IMR-90 (cell line): ENCODE measurements at regions not wholly inside any gene's neighbourhood (a gene's known extent, or its start where the extent isn't known, plus 50 kb on each side); places are given as distances from the start of the nearest gene placed in this dataset.

Experiments used
- ATAC-seq: fragments of 200-7000 bp; cut with Tn5 transposase; 2 replicates; pipeline ENCODE4 v1.9.1; 2020; ENCODE audit warnings: low read depth, mild to moderate bottlenecking, moderate library complexity
- BruUV-seq: library from RNA; stranded (reverse); fragments of 400-500 nt; replicated peaks from 2 replicates; lab custom pipeline; 2021; lab: Mats Ljungman, UMichigan
- CTCF ChIA-PET: fragments of 300-600 bp; formaldehyde crosslinking; extraction: SDS; loops from one replicate; lab custom pipeline; 2021; ENCODE audit warnings: antibody characterized with exemption; lab: Yijun Ruan, JAX
- POLR2A ChIA-PET: fragments of 300-600 bp; sonication (Branson Sonifier 250); formaldehyde crosslinking; loops from one replicate; lab custom pipeline; 2022; ENCODE audit warnings: antibody characterized with exemption; ENCODE audit not compliant: unreplicated experiment; lab: Charles Lee
- DNase-seq: peaks from one replicate; pipeline ENCODE4 v3.0.0; 2013
- H2AFZ ChIP-seq: replicated peaks from 2 replicates; pipeline ENCODE3; 2013; ENCODE audit warnings: low read length, mild to moderate bottlenecking; ENCODE audit not compliant: poor library complexity
- H2AK5ac ChIP-seq: 2 replicates; pipeline ENCODE4 v1.6.1; 2013; ENCODE audit warnings: low read depth, low read length, inconsistent platforms
- H2AK9ac ChIP-seq: replicated peaks from 2 replicates; pipeline ENCODE3; 2013; ENCODE audit warnings: mild to moderate bottlenecking, low read depth, low read length, moderate library complexity; ENCODE audit not compliant: poor library complexity
- H2BK120ac ChIP-seq: 2 replicates; pipeline ENCODE4 v1.6.1; 2013; ENCODE audit warnings: low read depth, low read length, inconsistent platforms
- H2BK15ac ChIP-seq: 3 replicates; pipeline ENCODE4 v1.6.1; 2013; ENCODE audit warnings: low read depth, low read length, inconsistent platforms
- H2BK20ac ChIP-seq: 2 replicates; pipeline ENCODE4 v1.6.1; 2013; ENCODE audit warnings: low read depth, mild to moderate bottlenecking, inconsistent platforms, low read length, moderate library complexity
- H2BK5ac ChIP-seq: 2 replicates; pipeline ENCODE4 v1.6.1; 2013; ENCODE audit warnings: mild to moderate bottlenecking, low read depth, low read length, inconsistent platforms; ENCODE audit not compliant: poor library complexity, severe bottlenecking
- H3K14ac ChIP-seq: replicated peaks from 2 replicates; pipeline ENCODE4 v1.6.1; 2013; ENCODE audit warnings: low read depth, low read length, inconsistent platforms
- H3K18ac ChIP-seq: 2 replicates; pipeline ENCODE4 v1.6.1; 2013; ENCODE audit warnings: low read depth, low read length, control low read depth
- H3K23ac ChIP-seq: 2 replicates; pipeline ENCODE4 v1.6.1; 2013; ENCODE audit warnings: low read depth, low read length, inconsistent platforms
- H3K27ac ChIP-seq: 2 replicates; pipeline ENCODE4 v1.5.1; 2013; ENCODE audit warnings: mild to moderate bottlenecking, control low read depth, low read length; ENCODE audit not compliant: insufficient read depth
- H3K27me3 ChIP-seq: 2 replicates; pipeline ENCODE4 v1.6.1; 2013; ENCODE audit warnings: low read length; ENCODE audit not compliant: control insufficient read depth, insufficient read depth
- H3K36me3 ChIP-seq: 2 replicates; pipeline ENCODE4 v1.6.1; 2013; ENCODE audit warnings: low read length, mixed read lengths; ENCODE audit not compliant: control insufficient read depth, insufficient read depth
- H3K4ac ChIP-seq: 2 replicates; pipeline ENCODE4 v1.6.1; 2013; ENCODE audit warnings: low read depth, low read length, inconsistent platforms
- H3K4me1 ChIP-seq: 2 replicates; pipeline ENCODE4 v1.6.1; 2013; ENCODE audit warnings: low read length, mixed read lengths; ENCODE audit not compliant: control insufficient read depth, insufficient read depth
- H3K4me2 ChIP-seq: 2 replicates; pipeline ENCODE4 v1.6.1; 2013; ENCODE audit warnings: low read depth, mild to moderate bottlenecking, control low read depth, low read length, moderate library complexity
- H3K4me3 ChIP-seq: 2 replicates; pipeline ENCODE4 v1.5.1; 2013; ENCODE audit warnings: low read depth, mild to moderate bottlenecking, control low read depth, low read length, moderate library complexity; ENCODE audit not compliant: insufficient read depth
- H3K56ac ChIP-seq: 2 replicates; pipeline ENCODE4 v1.6.1; 2013; ENCODE audit warnings: low read length, inconsistent platforms; ENCODE audit not compliant: insufficient read depth; ENCODE audit errors: extremely low read depth
- H3K79me1 ChIP-seq, 2 experiments: 2 replicates each; pipeline ENCODE4 v1.6.1; 2013; ENCODE audit warnings: low read length in 2 of 2, inconsistent platforms in 1 of 2, low read depth in 1 of 2
- H3K9ac ChIP-seq: 2 replicates; pipeline ENCODE4 v1.6.1; 2013; ENCODE audit warnings: low read depth, low read length, control low read depth
- H3K9me1 ChIP-seq: 2 replicates; pipeline ENCODE4 v1.6.1; 2013; ENCODE audit warnings: low read length, inconsistent platforms; ENCODE audit not compliant: insufficient read depth
- H3K9me3 ChIP-seq: 2 replicates; pipeline ENCODE4 v1.6.1; 2013; ENCODE audit warnings: low read length; ENCODE audit not compliant: control insufficient read depth, insufficient read depth
- H4K20me1 ChIP-seq: 2 replicates; pipeline ENCODE4 v1.6.1; 2013; ENCODE audit warnings: low read length, inconsistent platforms; ENCODE audit not compliant: insufficient read depth
- H4K5ac ChIP-seq: 2 replicates; pipeline ENCODE4 v1.6.1; 2013; ENCODE audit warnings: mild to moderate bottlenecking, low read depth, low read length, control low read depth
- H4K8ac ChIP-seq, 2 experiments: 2 replicates each; pipeline ENCODE4 v1.6.1; 2013; ENCODE audit warnings: low read depth in 2 of 2, low read length in 2 of 2, control low read depth in 1 of 2, inconsistent platforms in 1 of 2
- H4K91ac ChIP-seq: 2 replicates; pipeline ENCODE4 v1.6.1; 2013; ENCODE audit warnings: low read depth, low read length, inconsistent platforms; ENCODE audit not compliant: insufficient read depth
- CEBPB ChIP-seq: IDR thresholded peaks from 2 replicates; pipeline ENCODE4 v1.6.1; 2012; ENCODE audit warnings: low read depth, low read length, improper control_type of control experiment
- CTCF ChIP-seq: conservative IDR thresholded peaks from 2 replicates; pipeline ENCODE4 v1.5.1; 2012; ENCODE audit warnings: mild to moderate bottlenecking, low read depth, low read length, improper control_type of control experiment
- ELK1 ChIP-seq: fragments of 150-350 bp; IDR thresholded peaks from 2 replicates; pipeline ENCODE4 v1.6.1; 2016; ENCODE audit warnings: low read depth, mild to moderate bottlenecking, low read length, moderate library complexity, borderline replicate concordance
- FOS ChIP-seq: fragments of 150-350 bp; IDR thresholded peaks from 2 replicates; pipeline ENCODE4 v1.6.1; 2016; ENCODE audit warnings: low read depth, low read length
- MAFK ChIP-seq: IDR thresholded peaks from 2 replicates; pipeline ENCODE4 v1.6.1; 2012; ENCODE audit warnings: low read depth, low read length, improper control_type of control experiment
- MAZ ChIP-seq: IDR thresholded peaks from 2 replicates; pipeline ENCODE4 v1.6.1; 2012; ENCODE audit warnings: low read depth, mild to moderate bottlenecking, low read length, improper control_type of control experiment, moderate library complexity, borderline replicate concordance
- MXI1 ChIP-seq: IDR thresholded peaks from 2 replicates; pipeline ENCODE4 v1.6.1; 2012; ENCODE audit warnings: low read depth, mild to moderate bottlenecking, low read length, moderate library complexity, borderline replicate concordance
- NFE2L2 ChIP-seq: fragments of 150-350 bp; IDR thresholded peaks from 2 replicates; pipeline ENCODE4 v1.6.1; 2016; ENCODE audit warnings: low read depth, mild to moderate bottlenecking, low read length
- POLR2A ChIP-seq: IDR thresholded peaks from 2 replicates; pipeline ENCODE4 v1.6.1; 2012; ENCODE audit warnings: mild to moderate bottlenecking, low read depth, low read length
- RAD21 ChIP-seq: IDR thresholded peaks from 2 replicates; pipeline ENCODE4 v1.6.1; 2012; ENCODE audit warnings: low read length, improper control_type of control experiment
- RCOR1 ChIP-seq: IDR thresholded peaks from 2 replicates; pipeline ENCODE4 v1.6.1; 2012; ENCODE audit warnings: mild to moderate bottlenecking, low read length, improper control_type of control experiment; ENCODE audit not compliant: insufficient replicate concordance
- SMC3 ChIP-seq: fragments of 150-350 bp; IDR thresholded peaks from 2 replicates; pipeline ENCODE4 v1.6.1; 2016; ENCODE audit warnings: low read depth, mild to moderate bottlenecking, antibody characterized with exemption, low read length, moderate library complexity
- WGBS, 2 experiments: methylation state at CpG; one replicate each; pipeline versions ENCODE4 v1.1.5 to v1.1.7; 2013; ENCODE audit warnings: missing lambda C conversion rate in 2 of 2; ENCODE audit not compliant: insufficient read length in 1 of 2; ENCODE audit errors: extremely low coverage in 2 of 2; 5-methylcytosine and 5-hydroxymethylcytosine counted together
- dilution Hi-C: fragments of 300-500 bp; cut with HindIII; formaldehyde crosslinking; loops from one replicate; pipeline ENCODE4 v1.14.3; 2018; ENCODE audit warnings: low sequenced_read_pairs; ENCODE audit not compliant: unreplicated experiment
- in situ Hi-C: fragments of 300-500 bp; cut with MboI; formaldehyde crosslinking; loops from 3 replicates; pipeline ENCODE4 v1.14.3; 2019; ENCODE audit warnings: low sequenced_read_pairs, inconsistent platforms, mixed read lengths
- intact Hi-C: fragments of 100-400 bp; cut with micrococcal nuclease; formaldehyde crosslinking; loops from 2 replicates; pipeline ENCODE4 v1.10.0; 2022

GRCh38 chr10:78396754-78397153 is 363.1 kb downstream of the RPS24 start:
- Histone ChIP-seq H3K14ac (no peak overlapping the region), H2BK120ac (no peak overlapping the region), H3K4me2 (no peak overlapping the region), H3K23ac (no peak overlapping the region), H3K79me1 (no peaks in the 10 kb centered on the region), H2AK9ac (no peak overlapping the region), H3K9ac (no peak overlapping the region), H4K20me1 (no peaks in the 10 kb centered on the region), H3K9me3 (no peaks in the 10 kb centered on the region), H3K18ac (no peak overlapping the region), H4K91ac (no peak overlapping the region), H2BK5ac (no peak overlapping the region), H3K4me3 (no peak overlapping the region), H3K9me1 (no peaks in the 10 kb centered on the region), H2BK15ac (no peak overlapping the region), H3K27me3 (peaks cover 43% of the 10 kb centered on the region), H3K27ac (no peak overlapping the region), H3K4ac (no peak overlapping the region), H2AFZ (no peak overlapping the region), H4K5ac (no peak overlapping the region), H4K8ac (no peak overlapping the region), H3K56ac (no peak overlapping the region), H3K4me1 (no peaks in the 10 kb centered on the region), H2AK5ac (no peak overlapping the region), H3K36me3 (no peaks in the 10 kb centered on the region), H2BK20ac (no peak overlapping the region)
- in situ Hi-C loops = no loop called here
- dilution Hi-C loops = no loop called here
- intact Hi-C loops = no loop called here
- ATAC-seq = no peak
- ChIA-PET POLR2A (no interaction called here), CTCF (no interaction called here)
- no peak for DNase-seq
- TF ChIP-seq SMC3 = no peak
- no peak for TF ChIP-seq MAFK
- TF ChIP-seq ELK1 = no peak
- no peak for TF ChIP-seq RAD21
- no peak for TF ChIP-seq FOS
- TF ChIP-seq MXI1 = no peak
- no peak for TF ChIP-seq POLR2A
- no peak for TF ChIP-seq NFE2L2
- no peak for TF ChIP-seq CEBPB
- no peak for TF ChIP-seq RCOR1
- no peak for TF ChIP-seq MAZ
- no peak for TF ChIP-seq CTCF
- BruUV-seq = no TSS peak
- WGBS, 2 experiments = no CpG with 5 or more reads among the region's 4 CpGs
